ENCODE measurements at regions not wholly inside any gene's neighbourhood (a gene's known extent, or its start where the extent isn't known, plus 50 kb on each side); places are given as distances from the start of the nearest gene placed in this dataset.
"Not testable (repeated sequence)": the region's sequence is repeated elsewhere in the genome, so short reads cannot be mapped to it uniquely, and the experiment has no call there.

DNA sequence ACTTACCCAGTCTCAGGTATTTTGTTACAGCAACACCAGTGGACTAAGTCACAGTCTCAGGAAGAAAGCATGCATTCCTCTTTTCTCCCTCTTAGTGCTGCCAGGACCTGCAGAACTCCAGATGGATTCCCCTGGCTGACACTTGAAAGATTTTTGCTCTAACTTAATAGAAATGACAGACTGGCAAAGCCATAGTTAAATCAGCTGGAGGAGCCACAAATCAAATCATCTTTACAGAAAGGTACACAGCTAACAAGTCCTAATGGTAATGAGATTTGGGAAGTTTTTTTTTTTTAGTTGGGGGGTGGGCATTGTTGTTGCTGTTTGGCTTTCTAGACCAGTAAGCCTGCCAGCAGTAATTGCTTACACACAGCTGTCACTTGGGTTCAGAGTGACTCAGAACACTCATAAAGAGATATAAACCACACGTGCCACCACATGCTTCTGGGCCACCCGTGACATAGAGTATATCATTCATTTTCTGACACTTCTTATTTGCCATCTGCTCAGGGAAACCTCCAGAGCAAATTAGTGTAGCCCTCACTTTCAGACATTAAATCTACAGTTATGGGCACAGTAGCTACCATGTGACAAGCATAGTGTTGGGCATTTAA lies 72.4 kb downstream of the FH start:
- ATAC-seq (no peak), DNase-seq (ENCODE audit: low spot score) (no peak)

DNA sequence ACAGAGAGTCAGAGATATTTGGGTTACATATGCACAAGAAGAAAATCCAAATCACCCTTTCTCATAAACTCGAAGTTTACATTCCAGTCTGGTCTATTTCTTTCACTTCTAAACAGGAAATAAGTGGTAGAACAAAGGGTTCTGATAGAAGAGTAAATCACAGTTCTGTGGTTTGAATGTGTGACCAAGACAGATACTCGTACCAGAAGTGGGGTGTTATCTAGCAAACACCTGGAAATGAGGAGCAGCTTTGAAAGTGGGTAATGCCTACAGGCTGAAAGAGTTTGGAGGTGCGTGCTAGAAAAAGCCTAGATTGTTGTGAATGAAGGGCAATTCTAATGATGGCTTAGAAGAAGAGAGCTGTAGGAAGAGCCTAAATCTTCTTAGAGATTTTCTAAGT lies 74.7 kb downstream of the FH start:
- ATAC-seq = no peak

DNA sequence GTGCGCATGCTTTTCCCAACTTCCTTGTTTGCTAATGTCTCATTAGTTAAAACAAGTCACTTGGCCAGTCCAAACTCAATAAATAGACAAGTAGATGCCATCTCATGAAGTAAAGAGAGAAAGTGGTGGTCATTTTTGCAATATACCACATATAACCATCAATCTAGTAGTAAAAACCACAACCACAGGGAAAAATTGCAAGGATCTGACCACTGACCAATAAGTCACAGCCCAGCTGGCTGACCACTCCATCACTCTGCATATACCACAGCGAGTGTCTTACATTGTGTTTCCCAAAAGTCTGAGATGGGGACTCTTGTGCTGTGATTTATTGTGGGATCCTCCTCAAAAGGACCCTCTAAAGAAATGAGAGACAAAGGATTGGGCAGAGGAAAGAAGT lies 76.0 kb downstream of the FH start:
- no peak for ATAC-seq
- no peak for DNase-seq (ENCODE audit: low spot score)

More for the DNA sequence above, 74.7 kb downstream of the FH start:
- DNase-seq (ENCODE audit: low spot score) = no peak

DNA sequence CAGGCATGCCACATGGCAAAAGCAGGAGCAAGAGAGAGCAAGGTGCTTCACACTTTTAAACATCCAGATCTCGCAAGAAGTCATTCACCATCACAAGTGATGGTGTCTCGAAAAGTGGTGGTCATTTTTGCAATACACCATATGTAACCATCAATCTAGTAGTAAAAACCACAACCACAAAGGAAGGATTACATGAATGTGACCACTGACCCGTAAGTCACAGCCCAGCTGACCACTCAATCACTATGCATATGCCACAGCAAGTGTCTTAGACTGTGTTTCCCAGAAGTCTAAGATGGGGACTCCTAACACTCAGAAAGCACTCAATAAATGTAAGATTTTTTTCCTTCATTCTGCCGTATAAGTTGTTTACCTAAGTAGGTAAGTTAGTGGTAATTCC lies 76.9 kb downstream of the FH start:
- ATAC-seq (no peak), DNase-seq (ENCODE audit: low spot score) (no peak)

DNA sequence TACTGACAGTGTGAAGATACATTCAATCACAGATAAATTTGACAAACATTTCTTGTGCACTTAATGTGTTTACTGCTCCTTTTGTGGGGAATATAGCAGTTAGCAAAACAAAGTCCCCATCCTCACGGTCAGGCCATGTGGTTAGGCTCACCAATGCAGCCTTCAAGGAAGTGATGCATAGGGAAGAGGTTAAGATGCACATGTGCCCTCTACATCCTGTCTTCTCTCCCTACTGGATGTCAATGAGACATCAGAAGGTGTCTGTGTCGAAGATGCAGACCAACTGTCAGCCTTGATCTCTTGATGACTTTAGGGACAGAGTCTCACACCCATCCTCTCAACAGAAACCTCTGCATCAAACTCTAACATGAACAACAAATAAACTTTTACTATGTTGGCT lies 78.7 kb downstream of the FH start:
- ATAC-seq = no peak
- no peak for DNase-seq (ENCODE audit: low spot score)

DNA sequence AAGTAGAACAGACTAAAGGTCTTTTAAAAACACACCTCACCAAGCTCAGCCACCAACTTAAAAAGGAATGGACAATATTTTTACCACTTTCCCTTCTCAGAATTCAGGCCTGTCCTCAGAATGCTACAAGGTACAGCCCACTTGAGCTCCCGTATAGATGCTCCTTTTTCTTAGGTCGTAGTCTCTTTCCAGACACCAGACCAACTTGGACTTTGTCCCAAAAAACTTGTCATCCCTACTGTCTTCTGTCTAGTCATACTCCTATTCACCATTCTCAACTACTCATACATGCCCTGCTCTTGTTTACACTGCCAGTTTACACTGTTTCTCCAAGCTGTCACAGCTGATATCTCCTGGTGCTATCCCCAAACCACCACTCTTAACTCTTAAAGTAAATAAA lies 80.9 kb downstream of the FH start:
- not testable (repeated sequence) for ATAC-seq; DNase-seq (ENCODE audit: low spot score)

DNA sequence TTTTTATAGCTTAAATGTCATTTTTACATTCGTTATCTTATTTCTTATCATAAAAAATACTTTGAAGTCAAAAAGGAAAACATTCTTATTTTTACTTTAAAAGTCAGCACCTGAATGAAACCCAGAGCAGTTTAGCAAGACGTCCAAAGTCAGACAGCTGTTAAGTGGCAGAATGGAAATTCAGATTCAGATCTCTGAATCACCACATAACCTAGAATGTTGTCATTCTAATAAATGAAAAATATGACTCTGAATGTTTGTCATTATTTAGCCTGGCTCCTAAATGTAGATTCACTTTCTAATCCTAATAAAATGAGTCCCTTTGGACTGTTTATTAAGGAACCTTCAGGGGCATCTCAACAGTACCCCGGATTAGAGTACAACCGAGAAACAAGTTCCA lies 75.2 kb upstream of the RGS7 start:
- no peak for ATAC-seq

DNA sequence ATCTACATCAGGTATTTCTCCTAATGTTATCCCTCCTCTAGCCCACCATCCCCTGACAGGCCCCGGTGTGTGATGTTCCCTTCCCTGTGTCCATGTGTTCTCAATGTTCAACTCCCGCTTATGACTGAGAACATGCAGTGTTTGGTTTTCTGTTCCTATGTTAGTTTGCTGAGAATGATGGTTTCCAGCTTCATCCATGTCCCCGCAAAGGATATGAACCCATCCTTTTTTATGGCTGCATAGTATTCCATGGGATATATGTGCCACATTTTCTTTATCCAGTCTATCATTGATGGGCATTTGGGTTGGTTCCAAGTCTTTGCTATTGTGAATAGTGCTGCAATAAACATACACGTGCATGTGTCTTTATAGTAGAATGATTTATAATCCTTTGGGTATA lies 68.1 kb upstream of the RGS7 start:
- DNase-seq (ENCODE audit: low spot score); ATAC-seq: not testable (repeated sequence)

More for the DNA sequence above, 75.2 kb upstream of the RGS7 start:
- no peak for DNase-seq (ENCODE audit: low spot score)

DNA sequence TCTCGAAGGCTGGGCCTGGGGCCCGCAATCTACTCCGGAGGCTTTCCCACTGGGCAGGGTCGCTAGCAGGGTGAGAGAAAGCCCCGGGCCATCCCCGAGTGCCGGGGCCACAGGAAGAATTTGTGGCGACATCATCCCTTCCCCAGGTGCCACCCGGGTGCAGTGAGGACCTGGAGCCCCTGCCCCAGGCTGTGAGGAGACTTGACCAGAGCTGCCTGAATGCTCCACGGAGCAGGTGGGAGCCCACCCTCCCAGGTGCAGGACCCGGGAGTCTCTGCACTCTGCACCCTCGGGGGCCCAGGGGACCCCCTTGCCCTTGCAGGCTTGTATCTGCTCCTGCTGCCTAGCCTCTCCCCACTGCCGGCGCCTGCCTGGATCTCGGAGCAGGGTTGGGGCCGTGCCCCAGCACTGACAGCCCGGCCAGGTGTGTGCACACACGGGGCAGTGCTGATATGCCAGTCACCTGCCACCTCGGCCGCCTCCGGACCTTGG lies 67.5 kb upstream of the RGS7 start:
- ATAC-seq (no peak), DNase-seq (ENCODE audit: low spot score) (no peak)

DNA sequence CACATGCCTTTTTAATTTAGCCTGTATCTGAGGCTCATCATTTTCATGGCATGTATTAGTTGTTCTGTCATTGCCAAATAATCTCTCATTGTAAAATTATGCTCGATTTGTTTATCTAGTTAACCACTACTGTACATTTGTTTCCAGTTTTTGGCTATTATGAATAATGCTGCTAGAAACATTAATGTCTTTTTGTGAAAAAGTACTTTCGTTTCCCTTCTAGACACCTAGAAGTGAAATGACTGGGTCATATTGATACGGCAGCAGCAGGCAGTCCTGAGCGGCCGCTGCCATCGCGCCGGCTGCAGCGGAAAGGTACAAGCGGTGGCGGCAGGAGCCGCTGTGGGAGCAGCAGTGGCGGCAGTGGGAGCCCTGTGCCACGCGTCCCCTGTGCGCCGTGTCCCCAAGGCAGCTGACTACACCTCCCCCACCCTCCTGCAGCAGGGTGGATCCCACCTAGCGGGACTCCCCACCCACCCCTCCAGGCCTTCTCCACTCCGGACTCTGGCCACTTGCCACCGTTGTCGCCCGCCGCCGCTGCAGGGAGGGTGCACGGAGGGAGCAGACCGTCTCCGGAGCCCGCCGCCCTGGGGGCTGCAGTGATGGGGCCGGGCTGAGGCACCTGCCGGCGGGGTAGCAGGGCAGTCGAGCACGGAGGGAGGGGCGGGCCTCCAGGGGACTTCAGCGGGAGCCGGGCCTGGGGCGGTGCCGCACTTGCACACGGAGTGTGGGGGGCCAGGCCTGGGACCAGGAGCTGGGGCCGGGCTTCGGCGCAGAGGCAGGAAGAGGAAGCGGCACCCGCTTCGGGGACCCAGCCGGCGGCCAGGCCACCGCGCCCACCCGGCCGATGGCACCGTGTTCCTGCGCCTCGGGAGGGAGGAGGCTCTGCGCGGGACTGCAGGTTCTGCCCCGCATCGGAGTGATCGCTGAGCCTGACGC lies 66.8 kb upstream of the RGS7 start:
- DNase-seq (ENCODE audit: low spot score) = no peak
- peak; percentile 68 for ATAC-seq

DNA sequence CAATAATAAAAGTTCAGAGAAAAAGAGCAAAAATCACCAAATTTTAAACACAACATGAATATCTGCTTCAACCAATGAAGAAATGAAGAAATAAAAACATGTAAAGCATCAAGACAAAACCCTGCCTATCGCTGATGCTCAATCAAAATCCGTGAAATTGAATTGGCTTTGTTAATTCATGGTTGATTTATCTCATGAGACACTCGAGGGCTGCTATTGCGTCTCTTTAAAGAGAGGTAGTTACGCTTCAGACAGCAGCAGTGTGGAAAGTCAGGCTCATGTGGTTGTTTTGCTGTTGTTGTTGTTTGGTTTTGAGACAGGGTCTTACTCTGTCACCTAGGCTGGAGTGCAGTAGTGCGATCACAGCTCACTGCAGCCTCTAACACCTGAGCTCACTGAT lies 65.5 kb upstream of the RGS7 start:
- ATAC-seq (no peak), DNase-seq (ENCODE audit: low spot score) (no peak)

DNA sequence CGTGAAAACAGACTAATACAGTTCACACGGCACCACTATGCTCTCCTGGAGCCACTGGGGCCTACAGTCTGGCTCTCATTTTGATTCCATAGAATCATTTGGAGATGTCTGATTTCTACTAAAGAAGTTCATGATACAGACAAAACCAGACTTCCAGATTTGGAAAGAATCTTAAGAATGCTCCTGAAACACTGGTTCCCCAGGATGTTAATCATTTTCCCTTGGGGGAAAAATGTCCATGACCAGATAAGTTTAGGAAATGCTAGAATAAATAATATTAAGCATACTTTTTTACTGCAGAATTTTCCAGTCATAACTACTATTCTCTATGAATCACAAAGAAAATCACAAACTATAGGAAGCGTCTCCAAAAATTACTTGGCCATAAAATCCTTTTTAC lies 63.0 kb upstream of the RGS7 start:
- ATAC-seq (no peak), DNase-seq (ENCODE audit: low spot score) (no peak)

DNA sequence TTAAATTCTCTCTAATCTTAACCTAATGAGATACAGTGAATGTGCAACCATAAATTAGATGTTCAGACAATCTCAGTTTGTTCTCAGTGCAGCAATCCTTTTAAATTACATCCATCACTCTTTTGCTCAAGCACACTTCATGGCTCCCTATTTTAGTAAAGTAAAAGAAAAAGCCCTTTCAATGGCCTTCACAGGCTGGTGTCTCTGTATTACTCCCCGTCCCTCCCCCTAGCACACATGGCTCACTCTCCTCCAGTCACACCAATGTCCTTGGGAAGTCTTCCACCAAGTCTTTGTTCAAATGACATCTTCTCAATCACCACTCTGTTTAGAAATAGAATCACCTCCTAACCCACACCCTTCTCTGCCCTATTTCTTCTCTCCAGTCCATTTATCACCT lies 60.3 kb upstream of the RGS7 start:
- ATAC-seq = no peak

DNA sequence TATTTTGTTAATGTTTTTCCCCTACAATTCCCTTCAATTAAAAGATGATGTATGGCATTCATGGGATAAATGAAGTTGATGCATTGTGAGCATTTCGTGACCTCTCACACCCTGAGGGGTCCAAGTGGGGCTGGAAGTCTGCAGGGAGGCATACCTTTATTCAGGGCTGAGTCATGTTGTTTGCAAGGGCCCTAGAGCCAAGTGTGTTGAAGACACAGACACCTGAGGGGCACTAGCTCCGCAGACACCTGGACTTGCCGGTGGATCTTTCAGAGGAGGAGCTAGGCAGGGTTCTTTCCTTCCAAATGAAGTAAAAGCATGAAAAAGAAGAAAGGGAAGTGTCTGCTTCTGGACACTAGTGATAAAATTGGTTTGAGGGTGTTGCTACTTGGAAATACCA lies 57.0 kb upstream of the RGS7 start:
- DNase-seq (ENCODE audit: low spot score) (no peak), ATAC-seq (no peak)

More for the DNA sequence above, 60.3 kb upstream of the RGS7 start:
- no peak for DNase-seq (ENCODE audit: low spot score)

DNA sequence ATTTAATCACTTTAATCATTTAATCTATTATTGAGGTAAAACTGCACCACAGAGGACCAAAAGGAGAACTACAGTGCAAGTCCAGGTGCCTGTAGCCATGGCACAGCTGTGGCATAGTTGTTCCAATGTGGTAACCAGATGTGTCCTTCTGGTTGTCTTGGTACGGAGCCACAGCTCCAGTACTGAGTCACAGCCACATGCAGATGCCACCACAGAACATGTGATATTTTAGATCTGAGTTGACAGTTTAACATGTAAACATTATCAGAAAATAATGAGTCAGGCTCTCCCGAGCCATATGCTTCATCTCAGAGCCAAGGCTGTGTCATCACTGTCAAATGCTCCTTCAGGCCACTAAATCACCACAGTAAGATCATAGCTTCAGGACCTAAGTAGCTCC lies 56.4 kb upstream of the RGS7 start:
- ATAC-seq = no peak
- DNase-seq (ENCODE audit: low spot score) = no peak

DNA sequence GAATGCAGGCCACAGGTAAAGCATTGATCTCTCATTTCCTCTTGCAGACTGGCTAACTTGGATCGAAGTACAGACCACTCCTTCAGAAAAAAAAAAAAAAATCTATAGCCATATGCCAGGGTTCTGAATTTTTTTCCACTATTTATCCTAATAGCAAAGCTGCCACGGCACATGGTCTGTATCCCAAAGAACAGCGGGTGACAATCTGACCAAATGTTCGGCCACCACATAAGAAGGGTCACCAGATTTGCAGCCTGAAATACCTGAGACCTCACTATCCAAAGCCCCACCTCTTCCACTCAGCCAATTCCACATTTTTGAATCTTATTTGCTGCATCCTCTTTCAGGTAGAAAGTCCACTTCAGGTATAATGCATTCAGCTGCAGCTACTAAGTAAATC lies 55.6 kb upstream of the RGS7 start:
- DNase-seq (ENCODE audit: low spot score) = no peak
- no peak for ATAC-seq

DNA sequence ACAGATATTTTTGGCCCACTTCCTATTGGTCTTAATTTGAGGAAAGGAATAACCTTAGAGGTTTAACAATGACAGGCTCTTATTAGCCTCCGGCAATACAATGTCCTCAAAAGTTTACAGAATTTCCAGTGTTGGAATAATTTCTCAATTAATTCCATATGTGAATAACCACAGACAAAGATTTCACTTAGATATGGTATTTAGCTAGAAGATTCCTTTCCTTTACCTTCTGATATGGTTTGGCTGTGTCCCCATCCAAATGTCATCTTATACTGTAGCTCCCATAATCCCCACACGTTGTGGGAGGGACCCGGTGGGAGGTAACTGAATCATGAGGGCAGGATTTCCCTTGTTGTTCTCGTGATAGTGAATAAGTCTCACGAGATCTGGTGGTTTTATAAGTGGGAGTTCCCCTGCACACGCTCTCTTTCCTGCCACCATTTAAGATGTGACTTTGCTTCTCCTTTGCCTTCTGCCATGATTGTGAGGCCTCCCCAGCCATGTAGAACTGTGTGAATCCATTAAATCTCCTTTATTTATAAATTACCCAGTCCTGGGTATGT lies 54.9 kb upstream of the RGS7 start:
- no peak for DNase-seq (ENCODE audit: low spot score)

DNA sequence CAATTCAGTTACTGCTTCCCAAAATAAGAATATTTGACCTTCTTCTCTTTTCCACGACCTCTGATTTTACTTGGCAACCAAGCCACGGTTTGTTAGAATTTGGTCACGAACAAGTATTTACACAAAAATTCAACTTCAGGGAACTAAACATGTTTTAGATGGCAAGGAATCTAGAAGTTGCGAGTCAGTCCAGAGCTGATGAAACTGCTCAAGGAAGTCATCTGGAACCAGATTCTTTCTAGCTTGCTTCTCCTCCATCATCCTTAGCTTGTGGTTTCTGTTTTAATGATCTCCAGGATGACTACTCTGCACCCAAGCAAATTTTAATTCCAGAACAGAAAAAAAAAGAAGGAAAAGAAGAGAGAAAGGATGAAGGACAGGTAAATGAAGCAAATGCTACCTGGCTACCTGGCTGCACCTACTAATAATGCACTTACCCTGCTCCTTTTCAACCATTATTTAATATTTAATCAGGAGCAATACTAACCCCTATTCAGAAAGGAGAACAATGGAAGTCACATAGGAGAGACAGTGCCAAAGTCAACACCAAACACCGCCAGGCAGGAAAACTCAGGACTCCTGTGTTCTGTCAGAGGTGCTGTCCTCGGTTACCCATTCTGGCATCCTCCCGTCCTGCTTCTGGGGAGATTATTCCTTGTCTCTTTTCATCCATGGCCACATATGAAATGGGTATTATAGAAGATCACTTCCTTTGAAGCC lies 54.2 kb upstream of the RGS7 start:
- DNase-seq (ENCODE audit: low spot score) = no peak

More for the DNA sequence above, 54.9 kb upstream of the RGS7 start:
- no peak for ATAC-seq

DNA sequence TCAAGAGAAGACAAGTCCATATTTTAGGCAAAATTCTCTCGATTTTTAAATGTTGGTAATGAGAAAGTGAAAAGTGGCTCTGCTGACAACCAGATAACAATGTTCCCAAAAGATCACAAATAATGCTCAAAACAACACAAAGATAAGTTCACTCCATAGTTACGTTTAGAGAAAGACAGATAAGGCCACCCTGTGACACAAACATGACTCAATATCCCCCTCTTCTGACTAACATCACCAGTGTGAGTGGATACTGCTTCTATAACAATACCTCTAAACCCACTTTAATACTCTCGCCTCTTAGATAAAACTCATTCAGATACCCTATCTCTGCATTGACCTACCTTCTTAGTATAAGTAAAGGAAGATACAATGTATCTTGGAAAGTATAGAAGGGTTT lies 51.2 kb upstream of the RGS7 start:
- no peak for DNase-seq (ENCODE audit: low spot score)

More for the DNA sequence above, 54.2 kb upstream of the RGS7 start:
- no peak for ATAC-seq

More for the DNA sequence above, 51.2 kb upstream of the RGS7 start:
- ATAC-seq = no peak

All from left lobe of liver (tissue), 2 donors.